Stimulated activated CD4-positive, alpha-beta T cell treated with anti-CD3 and anti-CD28 coated beads, Interleukin-12 subunit alpha, Interleukin-12 subunit beta, amount 100 ng/mL, for 24 hours (primary cell): ENCODE measurements at regions not wholly inside any gene's neighbourhood (a gene's known extent, or its start where the extent isn't known, plus 50 kb on each side); places are given as distances from the start of the nearest gene placed in this dataset.

ENCODE experiments used
- DNase-seq, 2 experiments: peaks; one replicate each; pipeline ENCODE4 v3.0.0-alpha.2; 2020; ENCODE audit warnings: low read depth in 2 of 2

- no peak for DNase-seq
These were observed 85.2 kb upstream of the TMPRSS2 start for GRCh38 chr21:41593051-41593759.

GRCh38 chr21:41589620-41590175 lies 81.7 kb upstream of the TMPRSS2 start:
- no peak for DNase-seq

GRCh38 chr21:41589131-41589530 lies 81.2 kb upstream of the TMPRSS2 start:
- DNase-seq, result no peak

GRCh38 chr21:41585199-41585994 lies 77.4 kb upstream of the TMPRSS2 start:
- no peak for DNase-seq

GRCh38 chr21:41584603-41585176 lies 76.7 kb upstream of the TMPRSS2 start:
- DNase-seq, result no peak

- no peak for DNase-seq
These were observed 75.4 kb upstream of the TMPRSS2 start for GRCh38 chr21:41583274-41583790.

GRCh38 chr21:41582866-41583265 lies 74.9 kb upstream of the TMPRSS2 start:
- no peak for DNase-seq

GRCh38 chr21:41582298-41582840 lies 74.4 kb upstream of the TMPRSS2 start:
- DNase-seq, result no peak

- DNase-seq, result no peak
These were observed 73.8 kb upstream of the TMPRSS2 start for GRCh38 chr21:41581592-41582228.

- no peak for DNase-seq
These were observed 73.0 kb upstream of the TMPRSS2 start for GRCh38 chr21:41580758-41581554.

- DNase-seq, result no peak
These were observed 71.7 kb upstream of the TMPRSS2 start for GRCh38 chr21:41579692-41580091.

GRCh38 chr21:41578716-41579115 lies 70.8 kb upstream of the TMPRSS2 start:
- DNase-seq, result no peak

- no peak for DNase-seq
These were observed 70.1 kb upstream of the TMPRSS2 start for GRCh38 chr21:41578083-41578482.

- DNase-seq, result no peak
These were observed 68.2 kb upstream of the TMPRSS2 start for GRCh38 chr21:41576013-41576615.

GRCh38 chr21:41573902-41574690 lies 66.1 kb upstream of the TMPRSS2 start:
- DNase-seq, result no peak

- no peak for DNase-seq
These were observed 64.1 kb upstream of the TMPRSS2 start for GRCh38 chr21:41571938-41572510.

GRCh38 chr21:41570791-41571355 lies 62.9 kb upstream of the TMPRSS2 start:
- DNase-seq, result no peak

GRCh38 chr21:41568606-41569385 lies 60.8 kb upstream of the TMPRSS2 start:
- DNase-seq, result no peak
